Fibroblast of gingiva (primary cell): ENCODE measurements at regions not wholly inside any gene's neighbourhood (a gene's known extent, or its start where the extent isn't known, plus 50 kb on each side); places are given as distances from the start of the nearest gene placed in this dataset.

Experiments
- DNase-seq: peaks from one replicate; pipeline ENCODE4 v3.0.0-alpha.2; 2011; ENCODE audit warnings: low read depth

- DNase-seq: no peak
These were observed 52.4 kb upstream of the UPP2 start for GRCh38 chr2:158049129-158049855.

GRCh38 chr2:158048327-158048726, 53.3 kb upstream of the UPP2 start:
- no peak for DNase-seq

- DNase-seq: no peak
These were observed 54.5 kb upstream of the UPP2 start for GRCh38 chr2:158047156-158047611.

- DNase-seq: no peak
These were observed 55.4 kb upstream of the UPP2 start for GRCh38 chr2:158046121-158046880.

- no peak for DNase-seq
These were observed 56.3 kb upstream of the UPP2 start for GRCh38 chr2:158045362-158045761.

GRCh38 chr2:158043181-158043948, 58.3 kb upstream of the UPP2 start:
- DNase-seq: no peak

- no peak for DNase-seq
These were observed 59.0 kb upstream of the UPP2 start for GRCh38 chr2:158042666-158043065.

- no peak for DNase-seq
These were observed 59.4 kb upstream of the UPP2 start for GRCh38 chr2:158042245-158042644.

GRCh38 chr2:158041400-158041799, 60.3 kb upstream of the UPP2 start:
- DNase-seq: peak; percentile 12

GRCh38 chr2:158038901-158039300, 62.8 kb upstream of the UPP2 start:
- DNase-seq: no peak

- DNase-seq: peak; percentile 55
These were observed 67.3 kb upstream of the UPP2 start for GRCh38 chr2:158034198-158034866.

- no peak for DNase-seq
These were observed 70.3 kb upstream of the UPP2 start for GRCh38 chr2:158031371-158031770.

- peak; percentile 90 for DNase-seq
These were observed 76.2 kb upstream of the UPP2 start for GRCh38 chr2:158025255-158025996.

GRCh38 chr2:158024288-158024898, 77.3 kb upstream of the UPP2 start:
- DNase-seq: peak; percentile 42

GRCh38 chr2:158022888-158023287, 78.8 kb upstream of the UPP2 start:
- DNase-seq: no peak

- DNase-seq: no peak
These were observed 80.5 kb upstream of the UPP2 start for GRCh38 chr2:158021226-158021625.

- DNase-seq: no peak
These were observed 86.1 kb upstream of the UPP2 start for GRCh38 chr2:158015428-158016076.

GRCh38 chr2:158013891-158014290, 87.8 kb upstream of the UPP2 start:
- DNase-seq: no peak

GRCh38 chr2:158011055-158011771, 90.5 kb upstream of the UPP2 start:
- DNase-seq: no peak

GRCh38 chr2:158009399-158009798, 92.3 kb upstream of the UPP2 start:
- DNase-seq: no peak
